GM23248 (cell line): ENCODE measurements at regions not wholly inside any gene's neighbourhood (a gene's known extent, or its start where the extent isn't known, plus 50 kb on each side); places are given as distances from the start of the nearest gene placed in this dataset.

Source experiments
- DNase-seq: peaks from one replicate; pipeline ENCODE4 v3.0.0-alpha.2; 2015
- H2AFZ ChIP-seq: fragments of 200-600 bp; sonication (generic); 2 replicates; pipeline ENCODE4 v1.6.1; 2016; ENCODE audit warnings: antibody characterized with exemption
- H3F3A ChIP-seq: fragments of 200-600 bp; sonication (generic); 2 replicates; pipeline ENCODE4 v1.6.1; 2016; ENCODE audit warnings: mild to moderate bottlenecking, antibody characterized with exemption, mixed run types; ENCODE audit not compliant: insufficient read depth
- H3K27ac ChIP-seq: fragments of 200-600 bp; sonication (generic); 2 replicates; pipeline ENCODE4 v1.5.1; 2016; ENCODE audit warnings: mild to moderate bottlenecking
- H3K27me3 ChIP-seq: fragments of 200-600 bp; sonication (generic); replicated peaks from 2 replicates; pipeline ENCODE4 v1.6.1; 2016; ENCODE audit warnings: mild to moderate bottlenecking; ENCODE audit not compliant: insufficient read depth
- H3K36me3 ChIP-seq: fragments of 200-600 bp; sonication (generic); 2 replicates; pipeline ENCODE4 v1.6.1; 2016; ENCODE audit warnings: low read depth, mild to moderate bottlenecking
- H3K4me1 ChIP-seq: fragments of 200-600 bp; sonication (generic); 2 replicates; pipeline ENCODE4 v1.6.1; 2016; ENCODE audit warnings: mild to moderate bottlenecking; ENCODE audit not compliant: insufficient read depth
- H3K4me2 ChIP-seq: fragments of 200-600 bp; sonication (generic); one replicate; pipeline ENCODE4 v1.6.1; 2016; ENCODE audit warnings: mild to moderate bottlenecking; ENCODE audit not compliant: unreplicated experiment
- H3K4me3 ChIP-seq: fragments of 200-600 bp; sonication (generic); 2 replicates; pipeline ENCODE4 v1.5.1; 2016; ENCODE audit warnings: mild to moderate bottlenecking
- H3K79me2 ChIP-seq: fragments of 200-600 bp; sonication (generic); 2 replicates; pipeline ENCODE4 v1.6.1; 2016; ENCODE audit warnings: mild to moderate bottlenecking; ENCODE audit not compliant: insufficient read depth
- H3K9ac ChIP-seq: fragments of 200-600 bp; sonication (generic); 2 replicates; pipeline ENCODE4 v1.6.1; 2016; ENCODE audit warnings: mild to moderate bottlenecking
- H3K9me2 ChIP-seq: fragments of 200-600 bp; sonication (generic); 2 replicates; pipeline ENCODE4 v1.6.1; 2016; ENCODE audit warnings: mixed run types, mild to moderate bottlenecking, moderate library complexity; ENCODE audit not compliant: insufficient read depth
- H3K9me3 ChIP-seq: fragments of 200-600 bp; sonication (generic); one replicate; pipeline ENCODE4 v1.6.1; 2017; ENCODE audit warnings: low read depth
- H4K20me1 ChIP-seq: fragments of 200-600 bp; sonication (generic); 2 replicates; pipeline ENCODE4 v1.6.0; 2016; ENCODE audit not compliant: insufficient read depth
- EZH2 ChIP-seq: fragments of 200-600 bp; sonication (generic); IDR thresholded peaks from 2 replicates; pipeline ENCODE4 v1.6.1; 2018; ENCODE audit warnings: antibody characterized with exemption, mild to moderate bottlenecking; ENCODE audit not compliant: insufficient read depth, poor library complexity, severe bottlenecking
- EZH2phosphoT487 ChIP-seq: fragments of 200-600 bp; sonication (generic); IDR thresholded peaks from 2 replicates; pipeline ENCODE4 v1.6.1; 2018; ENCODE audit warnings: antibody characterized with exemption, moderate library complexity, mild to moderate bottlenecking, low read depth; ENCODE audit not compliant: insufficient read depth
- WGBS, 2 experiments: methylation state at CpG; one replicate each; pipeline ENCODE4 v1.1.6; 2015 to 2017; ENCODE audit warnings: low lambda C conversion rate in 2 of 2, low coverage in 1 of 2; ENCODE audit errors: missing lambda C conversion rate in 2 of 2; 5-methylcytosine and 5-hydroxymethylcytosine counted together
- in situ Hi-C: fragments of 300-500 bp; cut with MboI; formaldehyde crosslinking; loops from 2 replicates; pipeline ENCODE4 v1.15.0; 2020

DNA sequence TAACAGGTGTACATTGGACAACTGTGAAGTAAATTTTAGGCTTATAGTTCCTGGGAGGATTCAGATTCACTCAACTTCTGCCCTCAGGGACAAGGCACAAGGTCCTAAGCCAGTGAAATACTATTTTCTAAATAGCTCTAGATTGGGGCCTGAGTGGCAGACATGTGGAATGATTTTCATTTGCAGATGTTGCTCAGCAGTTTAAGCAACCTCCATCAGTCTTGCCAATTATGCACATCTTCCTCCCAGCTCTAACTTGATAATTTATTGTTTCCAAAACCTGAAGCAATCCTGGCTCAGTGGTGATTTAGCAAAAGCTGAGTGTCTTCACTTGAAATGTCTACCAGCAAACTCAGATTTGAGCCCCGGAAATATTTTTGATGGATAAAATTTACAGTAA, 116.2 kb downstream of the SCP2D1 start:
- no peaks in the 10 kb centered on the region for H3K9me3 ChIP-seq
- no peak overlapping the region for H3K9ac ChIP-seq
- no peak for TF ChIP-seq EZH2phosphoT487
- no peak for TF ChIP-seq EZH2
- no peak for DNase-seq
- in situ Hi-C loops, result no loop called here
- H3K36me3 ChIP-seq, result no peaks in the 10 kb centered on the region
- H3F3A ChIP-seq, result no peaks in the 10 kb centered on the region
- H2AFZ ChIP-seq, result no peak overlapping the region
- no peaks in the 10 kb centered on the region for H4K20me1 ChIP-seq
- no peaks in the 10 kb centered on the region for H3K4me1 ChIP-seq
- H3K79me2 ChIP-seq, result no peaks in the 10 kb centered on the region
- H3K4me2 ChIP-seq, result no peak overlapping the region
- H3K27ac ChIP-seq, result no peak overlapping the region
- no peak overlapping the region for H3K4me3 ChIP-seq
- no peaks in the 10 kb centered on the region for H3K27me3 ChIP-seq
- WGBS, 2 experiments, result 22 to 33% methylated on average over 1 of the region's 1 CpG
- no peaks in the 10 kb centered on the region for H3K9me2 ChIP-seq

DNA sequence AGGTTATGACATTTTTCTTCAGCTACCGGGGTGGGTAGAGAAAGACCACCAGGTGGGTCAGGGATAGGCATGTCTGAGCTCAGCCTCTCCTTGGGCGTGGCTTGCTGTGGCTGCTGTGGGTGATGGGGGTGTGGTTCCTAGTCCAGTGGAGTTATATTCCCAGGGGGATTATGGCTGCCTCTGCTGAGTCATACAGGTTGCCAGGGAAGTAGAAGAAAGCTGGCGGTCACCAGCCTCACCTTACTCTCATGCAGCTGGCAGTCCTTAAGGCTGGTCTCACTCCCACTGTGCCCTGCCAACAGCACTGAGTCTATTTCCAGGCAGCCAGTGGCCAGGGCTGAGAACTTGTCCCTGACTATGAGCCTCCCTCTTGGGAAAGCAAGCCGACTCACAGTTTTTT, 130.0 kb downstream of the SCP2D1 start:
- H3K36me3 ChIP-seq, result no peaks in the 10 kb centered on the region
- H3F3A ChIP-seq, result no peaks in the 10 kb centered on the region
- TF ChIP-seq EZH2 (no peak), EZH2phosphoT487 (no peak)
- H3K4me2 ChIP-seq, result no peak overlapping the region
- H3K79me2 ChIP-seq, result no peaks in the 10 kb centered on the region
- no peak overlapping the region for H3K27ac ChIP-seq
- H3K9ac ChIP-seq, result no peak overlapping the region
- no peaks in the 10 kb centered on the region for H4K20me1 ChIP-seq
- in situ Hi-C loops, result no loop called here
- H3K9me2 ChIP-seq, result no peaks in the 10 kb centered on the region
- no peaks in the 10 kb centered on the region for H3K9me3 ChIP-seq
- DNase-seq, result no peak
- H2AFZ ChIP-seq, result no peak overlapping the region
- WGBS, 2 experiments, result 24% methylated on average over 3 to 4 of the region's 4 CpGs
- H3K4me1 ChIP-seq, result no peaks in the 10 kb centered on the region
- no peak overlapping the region for H3K4me3 ChIP-seq
- no peaks in the 10 kb centered on the region for H3K27me3 ChIP-seq

DNA sequence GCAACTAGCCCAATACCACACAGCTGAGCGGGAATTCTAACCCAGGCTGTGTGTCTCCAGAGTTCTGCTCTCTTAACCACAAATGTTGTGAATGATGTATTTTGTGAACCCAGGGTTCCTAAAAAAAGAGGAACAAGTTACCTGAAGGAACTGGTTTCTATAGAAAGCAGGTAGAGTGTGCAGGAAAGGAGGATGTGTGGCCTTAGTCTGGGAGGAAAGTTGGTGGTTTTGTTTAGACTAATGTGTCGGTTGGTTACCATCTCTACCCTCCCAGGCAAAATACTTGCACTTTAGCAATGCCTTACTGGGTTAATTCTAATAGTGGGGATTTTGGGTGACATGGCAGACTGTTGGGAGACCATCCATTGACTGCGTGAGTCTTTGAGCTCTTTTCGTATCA, 143.3 kb downstream of the SCP2D1 start:
- WGBS, 2 experiments, result 45 to 46% methylated on average over 4 of the region's 4 CpGs
- Histone ChIP-seq H3F3A (no peaks in the 10 kb centered on the region), H3K36me3 (no peaks in the 10 kb centered on the region), H3K27me3 (no peaks in the 10 kb centered on the region), H4K20me1 (no peaks in the 10 kb centered on the region), H3K4me3 (no peak overlapping the region), H3K4me2 (no peak overlapping the region), H3K9me2 (0 out of 2 replicates have a peak, but pooled peaks cover 5% of the 10 kb centered on the region), H3K27ac (no peak overlapping the region), H3K79me2 (no peaks in the 10 kb centered on the region), H3K4me1 (no peaks in the 10 kb centered on the region), H3K9ac (no peak overlapping the region), H2AFZ (no peak overlapping the region), H3K9me3 (no peaks in the 10 kb centered on the region)
- TF ChIP-seq EZH2phosphoT487, result no peak
- no peak for TF ChIP-seq EZH2
- in situ Hi-C loops, result no loop called here
- no peak for DNase-seq

DNA sequence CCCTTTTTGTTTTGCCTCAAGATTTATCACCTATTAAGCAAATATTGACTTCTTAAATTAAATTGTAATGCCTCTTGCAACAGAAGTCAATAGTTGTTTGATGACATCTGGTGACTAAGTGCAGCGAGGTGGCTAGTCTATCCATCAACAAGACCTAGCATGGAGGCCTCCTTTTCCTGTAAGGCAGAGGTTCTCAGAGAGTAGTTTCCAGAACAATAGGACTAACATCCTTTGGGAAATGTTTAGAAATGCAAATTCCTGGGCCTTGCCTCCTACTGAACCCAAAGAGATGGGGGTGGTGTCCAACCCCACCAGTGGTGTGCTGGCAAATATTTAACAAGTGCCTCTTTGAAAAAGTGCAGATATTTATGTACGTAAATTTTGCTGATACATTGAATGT, 143.7 kb downstream of the SCP2D1 start:
- Histone ChIP-seq H2AFZ (no peak overlapping the region), H3K36me3 (no peaks in the 10 kb centered on the region), H3K27ac (no peak overlapping the region), H3K9me3 (no peaks in the 10 kb centered on the region), H3K4me3 (no peak overlapping the region), H3K79me2 (no peaks in the 10 kb centered on the region), H3F3A (no peaks in the 10 kb centered on the region), H3K4me2 (no peak overlapping the region), H3K9ac (no peak overlapping the region), H3K9me2 (0 out of 2 replicates have a peak, but pooled peaks cover 5% of the 10 kb centered on the region), H3K4me1 (no peaks in the 10 kb centered on the region), H3K27me3 (no peaks in the 10 kb centered on the region), H4K20me1 (no peaks in the 10 kb centered on the region)
- no peak for TF ChIP-seq EZH2
- no peak for TF ChIP-seq EZH2phosphoT487
- WGBS, 2 experiments, result 28 to 34% methylated on average over 2 of the region's 2 CpGs
- in situ Hi-C loops, result no loop called here
- no peak for DNase-seq

DNA sequence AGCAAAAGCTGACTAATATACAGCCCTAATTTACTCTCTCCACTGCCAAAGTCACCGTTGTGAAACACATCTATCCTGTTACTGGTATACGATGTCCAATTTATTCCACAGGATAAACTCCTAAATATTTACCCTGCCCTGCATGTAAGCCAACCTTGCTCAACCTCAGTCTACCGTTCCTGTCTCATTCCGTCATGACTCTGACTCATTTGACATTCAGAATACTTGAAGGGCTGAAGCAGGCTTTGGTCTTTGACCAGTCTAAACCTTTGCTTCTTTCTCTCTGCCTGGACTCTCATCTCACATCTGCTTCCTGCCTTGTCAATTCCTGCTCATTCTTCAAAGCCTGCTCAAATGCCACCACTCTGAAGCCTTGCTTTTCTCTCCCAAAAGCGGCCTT, 157.5 kb downstream of the SCP2D1 start:
- H3K27me3 ChIP-seq, result no peaks in the 10 kb centered on the region
- no peaks in the 10 kb centered on the region for H3K79me2 ChIP-seq
- no peaks in the 10 kb centered on the region for H3K9me3 ChIP-seq
- H3K9me2 ChIP-seq, result no peaks in the 10 kb centered on the region
- H3K4me3 ChIP-seq, result no peak overlapping the region
- no peaks in the 10 kb centered on the region for H3K4me1 ChIP-seq
- no peak for DNase-seq
- no peak overlapping the region for H3K27ac ChIP-seq
- no peaks in the 10 kb centered on the region for H3F3A ChIP-seq
- H2AFZ ChIP-seq, result no peak overlapping the region
- no peak for TF ChIP-seq EZH2phosphoT487
- no peak overlapping the region for H3K9ac ChIP-seq
- in situ Hi-C loops, result no loop called here
- no peaks in the 10 kb centered on the region for H3K36me3 ChIP-seq
- 61 to 66% methylated on average over 5 of the region's 5 CpGs for WGBS, 2 experiments
- no peak overlapping the region for H3K4me2 ChIP-seq
- no peaks in the 10 kb centered on the region for H4K20me1 ChIP-seq
